ENCODE measurements at regions not wholly inside any gene's neighbourhood (a gene's known extent, or its start where the extent isn't known, plus 50 kb on each side); places are given as distances from the start of the nearest gene placed in this dataset.

- H3K79me2 ChIP-seq (ENCODE audit: insufficient read depth, low read length) = no peaks in the 10 kb centered on the region
- no peak for TF ChIP-seq EZH2phosphoT487 (conservative IDR thresholded peaks at IDR 0.05; ENCODE audit: low read length)
- TF ChIP-seq CTCF (IDR thresholded peaks at IDR 0.05; ENCODE audit: insufficient read depth, low read length, poor library complexity, severe bottlenecking) = no peak
Measured at GRCh38 chr2:22885245-22885644, 499.7 kb upstream of the KLHL29 start.

GRCh38 chr2:22887426-22887825 is 497.6 kb upstream of the KLHL29 start:
- no peak overlapping the region for H3K4me2 ChIP-seq (ENCODE audit: low read depth, low read length, poor library complexity, severe bottlenecking)
- no peaks in the 10 kb centered on the region for H4K20me1 ChIP-seq (ENCODE audit: low read depth, low read length)
- H3K9ac ChIP-seq (ENCODE audit: low read length) = no peak overlapping the region
- no peaks in the 10 kb centered on the region for H3K36me3 ChIP-seq (ENCODE audit: low read length)
- TF ChIP-seq CTCF (IDR thresholded peaks at IDR 0.05; ENCODE audit: insufficient read depth, low read length, poor library complexity, severe bottlenecking) = no peak
- H3K9me3 ChIP-seq (ENCODE audit: insufficient read depth, low read length) = no peaks in the 10 kb centered on the region
- H3K4me3 ChIP-seq (ENCODE audit: insufficient read depth, low read length, poor library complexity, severe bottlenecking) = no peak overlapping the region
- no peaks in the 10 kb centered on the region for H3K9me2 ChIP-seq (replicated peaks; ENCODE audit: insufficient read depth, low read length)
- no peaks in the 10 kb centered on the region for H3K27me3 ChIP-seq (ENCODE audit: low read length)
- no peaks in the 10 kb centered on the region for H3K79me2 ChIP-seq (ENCODE audit: insufficient read depth, low read length)
- no peak overlapping the region for H3K27ac ChIP-seq (ENCODE audit: low read depth, low read length)
- no peaks in the 10 kb centered on the region for H3F3A ChIP-seq (ENCODE audit: insufficient read depth)
- no peak overlapping the region for H2AFZ ChIP-seq (ENCODE audit: low read depth, low read length, severe bottlenecking)

More at GRCh38 chr2:22885245-22885644, 499.7 kb upstream of the KLHL29 start:
- Histone ChIP-seq H3F3A (ENCODE audit: insufficient read depth) (no peaks in the 10 kb centered on the region), H3K9me2 (replicated peaks; ENCODE audit: insufficient read depth, low read length) (no peaks in the 10 kb centered on the region), H3K9ac (ENCODE audit: low read length) (no peak overlapping the region), H2AFZ (ENCODE audit: low read depth, low read length, severe bottlenecking) (no peak overlapping the region), H3K27ac (ENCODE audit: low read depth, low read length) (no peak overlapping the region), H4K20me1 (ENCODE audit: low read depth, low read length) (no peaks in the 10 kb centered on the region), H3K27me3 (ENCODE audit: low read length) (no peaks in the 10 kb centered on the region), H3K4me2 (ENCODE audit: low read depth, low read length, poor library complexity, severe bottlenecking) (no peak overlapping the region), H3K4me3 (ENCODE audit: insufficient read depth, low read length, poor library complexity, severe bottlenecking) (no peak overlapping the region), H3K36me3 (ENCODE audit: low read length) (no peaks in the 10 kb centered on the region), H3K9me3 (ENCODE audit: insufficient read depth, low read length) (no peaks in the 10 kb centered on the region)

GRCh38 chr2:22887845-22888244 is 497.1 kb upstream of the KLHL29 start:
- H3K4me2 ChIP-seq (ENCODE audit: low read depth, low read length, poor library complexity, severe bottlenecking) = no peak overlapping the region
- H3K27me3 ChIP-seq (ENCODE audit: low read length) = no peaks in the 10 kb centered on the region
- no peaks in the 10 kb centered on the region for H3K9me3 ChIP-seq (ENCODE audit: insufficient read depth, low read length)
- H3K9me2 ChIP-seq (replicated peaks; ENCODE audit: insufficient read depth, low read length) = no peaks in the 10 kb centered on the region
- no peak overlapping the region for H2AFZ ChIP-seq (ENCODE audit: low read depth, low read length, severe bottlenecking)
- H3K36me3 ChIP-seq (ENCODE audit: low read length) = no peaks in the 10 kb centered on the region
- H3F3A ChIP-seq (ENCODE audit: insufficient read depth) = no peaks in the 10 kb centered on the region
- H3K27ac ChIP-seq (ENCODE audit: low read depth, low read length) = no peak overlapping the region
- no peaks in the 10 kb centered on the region for H3K79me2 ChIP-seq (ENCODE audit: insufficient read depth, low read length)
- H3K4me3 ChIP-seq (ENCODE audit: insufficient read depth, low read length, poor library complexity, severe bottlenecking) = no peak overlapping the region
- no peak overlapping the region for H3K9ac ChIP-seq (ENCODE audit: low read length)
- H4K20me1 ChIP-seq (ENCODE audit: low read depth, low read length) = no peaks in the 10 kb centered on the region
- TF ChIP-seq EZH2phosphoT487 (conservative IDR thresholded peaks at IDR 0.05; ENCODE audit: low read length) (no peak), CTCF (IDR thresholded peaks at IDR 0.05; ENCODE audit: insufficient read depth, low read length, poor library complexity, severe bottlenecking) (no peak)

- H4K20me1 ChIP-seq (ENCODE audit: low read depth, low read length) = no peaks in the 10 kb centered on the region
Measured at GRCh38 chr2:22890132-22890531, 494.8 kb upstream of the KLHL29 start.

More at GRCh38 chr2:22890132-22890531, 494.8 kb upstream of the KLHL29 start:
- Histone ChIP-seq H3K27me3 (ENCODE audit: low read length) (no peaks in the 10 kb centered on the region), H2AFZ (ENCODE audit: low read depth, low read length, severe bottlenecking) (no peak overlapping the region), H3K27ac (ENCODE audit: low read depth, low read length) (no peak overlapping the region), H3K79me2 (ENCODE audit: insufficient read depth, low read length) (no peaks in the 10 kb centered on the region), H3K9me2 (replicated peaks; ENCODE audit: insufficient read depth, low read length) (no peaks in the 10 kb centered on the region), H3K36me3 (ENCODE audit: low read length) (no peaks in the 10 kb centered on the region), H3K4me3 (ENCODE audit: insufficient read depth, low read length, poor library complexity, severe bottlenecking) (no peak overlapping the region), H3K4me2 (ENCODE audit: low read depth, low read length, poor library complexity, severe bottlenecking) (no peak overlapping the region), H3F3A (ENCODE audit: insufficient read depth) (no peaks in the 10 kb centered on the region), H3K9ac (ENCODE audit: low read length) (no peak overlapping the region), H3K9me3 (ENCODE audit: insufficient read depth, low read length) (no peaks in the 10 kb centered on the region)
- TF ChIP-seq CTCF (IDR thresholded peaks at IDR 0.05; ENCODE audit: insufficient read depth, low read length, poor library complexity, severe bottlenecking) (no peak), EZH2phosphoT487 (conservative IDR thresholded peaks at IDR 0.05; ENCODE audit: low read length) (no peak)
